ENCODE measurements at regions not wholly inside any gene's neighbourhood (a gene's known extent, or its start where the extent isn't known, plus 50 kb on each side); places are given as distances from the start of the nearest gene placed in this dataset.

DNA sequence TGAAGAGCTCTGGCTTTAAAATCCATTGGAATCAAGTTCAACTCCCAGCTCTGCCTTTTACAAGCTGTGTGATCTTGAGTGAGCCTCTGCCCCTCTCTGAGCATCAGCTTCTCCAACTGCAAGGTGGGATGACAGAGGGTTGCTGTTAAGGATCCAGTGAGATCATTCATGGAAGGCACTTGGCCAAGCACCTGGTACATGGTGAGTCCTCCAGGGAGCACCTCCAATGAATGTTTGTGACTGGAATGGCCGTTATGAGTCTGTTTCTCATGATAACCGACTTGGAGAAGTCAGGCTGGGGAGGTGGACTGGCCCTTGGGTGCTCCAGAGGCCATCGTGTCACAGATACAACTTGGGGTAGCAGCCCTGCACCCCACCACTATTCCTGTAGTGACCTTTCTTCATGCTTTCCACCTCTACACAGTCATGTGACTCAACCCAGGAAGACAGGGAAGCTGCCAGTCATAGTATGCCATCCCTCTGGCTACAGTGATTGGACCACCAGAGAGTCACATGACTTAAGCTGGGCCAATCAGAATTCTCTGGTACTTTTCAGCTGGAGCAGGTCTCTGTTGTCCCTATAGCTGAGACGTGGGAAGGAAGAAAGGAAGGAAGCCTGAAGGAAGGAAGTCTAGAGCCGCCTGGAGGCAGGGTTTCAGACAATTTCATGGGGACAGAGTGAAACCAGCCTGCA is 146.5 kb upstream of the MYL2 start:
- TF ChIP-seq, protein P1, sequence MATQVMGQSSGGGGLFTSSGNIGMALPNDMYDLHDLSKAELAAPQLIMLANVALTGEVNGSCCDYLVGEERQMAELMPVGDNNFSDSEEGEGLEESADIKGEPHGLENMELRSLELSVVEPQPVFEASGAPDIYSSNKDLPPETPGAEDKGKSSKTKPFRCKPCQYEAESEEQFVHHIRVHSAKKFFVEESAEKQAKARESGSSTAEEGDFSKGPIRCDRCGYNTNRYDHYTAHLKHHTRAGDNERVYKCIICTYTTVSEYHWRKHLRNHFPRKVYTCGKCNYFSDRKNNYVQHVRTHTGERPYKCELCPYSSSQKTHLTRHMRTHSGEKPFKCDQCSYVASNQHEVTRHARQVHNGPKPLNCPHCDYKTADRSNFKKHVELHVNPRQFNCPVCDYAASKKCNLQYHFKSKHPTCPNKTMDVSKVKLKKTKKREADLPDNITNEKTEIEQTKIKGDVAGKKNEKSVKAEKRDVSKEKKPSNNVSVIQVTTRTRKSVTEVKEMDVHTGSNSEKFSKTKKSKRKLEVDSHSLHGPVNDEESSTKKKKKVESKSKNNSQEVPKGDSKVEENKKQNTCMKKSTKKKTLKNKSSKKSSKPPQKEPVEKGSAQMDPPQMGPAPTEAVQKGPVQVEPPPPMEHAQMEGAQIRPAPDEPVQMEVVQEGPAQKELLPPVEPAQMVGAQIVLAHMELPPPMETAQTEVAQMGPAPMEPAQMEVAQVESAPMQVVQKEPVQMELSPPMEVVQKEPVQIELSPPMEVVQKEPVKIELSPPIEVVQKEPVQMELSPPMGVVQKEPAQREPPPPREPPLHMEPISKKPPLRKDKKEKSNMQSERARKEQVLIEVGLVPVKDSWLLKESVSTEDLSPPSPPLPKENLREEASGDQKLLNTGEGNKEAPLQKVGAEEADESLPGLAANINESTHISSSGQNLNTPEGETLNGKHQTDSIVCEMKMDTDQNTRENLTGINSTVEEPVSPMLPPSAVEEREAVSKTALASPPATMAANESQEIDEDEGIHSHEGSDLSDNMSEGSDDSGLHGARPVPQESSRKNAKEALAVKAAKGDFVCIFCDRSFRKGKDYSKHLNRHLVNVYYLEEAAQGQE (IDR thresholded peaks at IDR 0.05; ENCODE audit: insufficient replicate concordance, low read depth), result no peak
- TF ChIP-seq CTCF (IDR thresholded peaks at IDR 0.05; ENCODE audit: insufficient read depth, low read length), result no peak
- no peak for TF ChIP-seq POLR2AphosphoS5 (IDR thresholded peaks at IDR 0.05; ENCODE audit: low read depth)
- TF ChIP-seq GABPA (IDR thresholded peaks at IDR 0.05; ENCODE audit: low read depth), result no peak

All from HL-60 (cell line).